Liver (tissue), 8 donors: ENCODE measurements at regions not wholly inside any gene's neighbourhood (a gene's known extent, or its start where the extent isn't known, plus 50 kb on each side); places are given as distances from the start of the nearest gene placed in this dataset.

Experiments
- DNase-seq: peaks from one replicate; pipeline ENCODE4 v3.0.0-alpha.2; 2017; ENCODE audit warnings: low spot score
- H3K27ac ChIP-seq, 2 donors: one replicate each; pipeline ENCODE4 v1.7.0; 2013; ENCODE audit warnings: inconsistent platforms in 2 of 2, low read length in 2 of 2, control low read depth in 1 of 2, low read depth in 1 of 2, mild to moderate bottlenecking in 1 of 2
- H3K27me3 ChIP-seq, 4 donors: one replicate each; pipeline versions ENCODE4 v1.6.1 to v1.7.0; 2013; ENCODE audit warnings: low read length in 3 of 4, inconsistent platforms in 1 of 4, mild to moderate bottlenecking in 1 of 4, moderate library complexity in 1 of 4; ENCODE audit not compliant: control insufficient read depth in 4 of 4, insufficient read depth in 4 of 4
- H3K36me3 ChIP-seq, 4 donors: one replicate each; pipeline versions ENCODE4 v1.6.1 to v1.7.0; 2013; ENCODE audit warnings: low read length in 3 of 4, mild to moderate bottlenecking in 3 of 4, low read depth in 1 of 4, moderate library complexity in 1 of 4; ENCODE audit not compliant: control insufficient read depth in 4 of 4, insufficient read depth in 3 of 4
- H3K4me1 ChIP-seq, 4 donors: one replicate each; pipeline versions ENCODE4 v1.6.1 to v1.7.0; 2013; ENCODE audit warnings: low read length in 3 of 4, mild to moderate bottlenecking in 3 of 4, moderate library complexity in 1 of 4; ENCODE audit not compliant: control insufficient read depth in 4 of 4, insufficient read depth in 4 of 4
- H3K4me3 ChIP-seq, 3 donors: one replicate each; pipeline versions ENCODE4 v1.6.1 to v1.7.0; 2013; ENCODE audit warnings: low read length in 3 of 3, control low read depth in 1 of 3, low read depth in 1 of 3, mild to moderate bottlenecking in 1 of 3
- H3K9ac ChIP-seq, 2 donors: one replicate each; pipeline ENCODE4 v1.7.0; 2013; ENCODE audit warnings: low read length in 2 of 2, mild to moderate bottlenecking in 2 of 2, moderate library complexity in 2 of 2, control low read depth in 1 of 2, low read depth in 1 of 2
- H3K9me3 ChIP-seq, 4 donors: one replicate each; pipeline versions ENCODE4 v1.6.1 to v1.7.0; 2013; ENCODE audit warnings: low read length in 3 of 4; ENCODE audit not compliant: control insufficient read depth in 4 of 4
- CTCF ChIP-seq: fragments of 150-350 bp; IDR thresholded peaks from 2 replicates; pipeline ENCODE4 v1.5.1; 2017; ENCODE audit warnings: improper control_type of control experiment, low read depth, low read length; ENCODE audit not compliant: missing input control
- EGR1 ChIP-seq, 2 donors: IDR thresholded peaks; 2 replicates each; pipeline ENCODE4 v1.6.1; 2016 to 2018; ENCODE audit warnings: antibody characterized with exemption in 2 of 2, low read depth in 2 of 2
- FOXA1 ChIP-seq: IDR thresholded peaks from 2 replicates; pipeline ENCODE4 v1.6.1; 2016; ENCODE audit warnings: antibody characterized with exemption
- FOXA2 ChIP-seq: IDR thresholded peaks from 2 replicates; pipeline ENCODE4 v1.6.1; 2016; ENCODE audit warnings: antibody characterized with exemption
- GABPA ChIP-seq, 2 donors: IDR thresholded peaks in 1 of 2; conservative IDR thresholded peaks in 1 of 2; 2 replicates each; pipeline ENCODE4 v1.6.1; 2016; ENCODE audit warnings: antibody characterized with exemption in 2 of 2, mild to moderate bottlenecking in 1 of 2, moderate library complexity in 1 of 2
- HNF4A ChIP-seq, 2 donors: conservative IDR thresholded peaks; 2 replicates each; pipeline ENCODE4 v1.6.1; 2016; ENCODE audit warnings: antibody characterized with exemption in 2 of 2, mild to moderate bottlenecking in 2 of 2
- HNF4G ChIP-seq: IDR thresholded peaks from 2 replicates; pipeline ENCODE4 v1.6.1; 2016; ENCODE audit warnings: antibody characterized with exemption
- JUND ChIP-seq, 2 donors: IDR thresholded peaks; 2 replicates each; pipeline ENCODE4 v1.6.1; 2016; ENCODE audit warnings: antibody characterized with exemption in 2 of 2
- NR2F2 ChIP-seq: IDR thresholded peaks from 2 replicates; pipeline ENCODE4 v1.6.1; 2016; ENCODE audit warnings: antibody characterized with exemption
- RAD21 ChIP-seq, 2 donors: IDR thresholded peaks; 2 replicates each; pipeline ENCODE4 v1.6.1; 2016; ENCODE audit warnings: antibody characterized with exemption in 2 of 2, mild to moderate bottlenecking in 2 of 2
- RXRA ChIP-seq, 2 donors: IDR thresholded peaks; 2 replicates each; pipeline ENCODE4 v1.6.1; 2017 to 2018; ENCODE audit warnings: antibody characterized with exemption in 2 of 2, mild to moderate bottlenecking in 1 of 2
- SP1 ChIP-seq: IDR thresholded peaks from 2 replicates; pipeline ENCODE4 v1.6.1; 2018; ENCODE audit warnings: antibody characterized with exemption, mild to moderate bottlenecking
- TAF1 ChIP-seq: conservative IDR thresholded peaks from 2 replicates; pipeline ENCODE4 v1.6.1; 2016; ENCODE audit warnings: antibody characterized with exemption, mild to moderate bottlenecking
- YY1 ChIP-seq: IDR thresholded peaks from 2 replicates; pipeline ENCODE4 v1.6.1; 2016; ENCODE audit warnings: antibody characterized with exemption, mild to moderate bottlenecking
- ZBTB33 ChIP-seq: IDR thresholded peaks from 2 replicates; pipeline ENCODE4 v1.6.1; 2016; ENCODE audit warnings: antibody characterized with exemption
- WGBS: extraction: QIAGEN DNeasy Blood & Tissue Kit; methylation state at CpG from one replicate; pipeline ENCODE4 v1.1.7; 2013; 5-methylcytosine and 5-hydroxymethylcytosine counted together
- TF ChIP-seq, protein P1 (sequence below): IDR thresholded peaks from 2 replicates; pipeline ENCODE4 v1.6.1; 2016; ENCODE audit warnings: antibody characterized with exemption, mild to moderate bottlenecking
- TF ChIP-seq, protein P2 (sequence below): IDR thresholded peaks from 2 replicates; pipeline ENCODE4 v1.6.1; 2016; ENCODE audit warnings: antibody characterized with exemption
- TF ChIP-seq, protein P3 (sequence below): IDR thresholded peaks from 2 replicates; pipeline ENCODE4 v1.6.1; 2016; ENCODE audit warnings: antibody characterized with exemption
- donor health status: healthy.
- donor health status: healthy.
- donor health status: healthy.
- donor health status: healthy.
- donor health status: healthy.

GRCh38 chr6:151721146-151721545, 86.3 kb upstream of the ESR1 start:
- Histone ChIP-seq H3K27ac (no peak overlapping the region), H3K4me3 (no peak overlapping the region), H3K36me3 (peaks cover 0 to 17% (median 7%) of the 10 kb centered on the region in 4 donors), H3K9me3 (no peaks in the 10 kb centered on the region), H3K27me3 (no peaks in the 10 kb centered on the region), H3K9ac (no peak overlapping the region), H3K4me1 (peaks cover 0 to 4% (median under 1%) of the 10 kb centered on the region in 4 donors)
- TF ChIP-seq ZBTB33 (no peak), HNF4A (conservative IDR thresholded peaks at IDR 0.05) (no peak), JUND (IDR thresholded peaks at IDR 0.05) (no peak), NR2F2 (no peak), FOXA2 (no peak), CTCF (no peak), RXRA (IDR thresholded peaks at IDR 0.05) (no peak), YY1 (no peak), RAD21 (IDR thresholded peaks at IDR 0.05) (no peak), SP1 (no peak), GABPA (IDR thresholded peaks at IDR 0.05 in 1 of 2, conservative IDR thresholded peaks at IDR 0.05 in 1 of 2) (no peak), EGR1 (IDR thresholded peaks at IDR 0.05; ENCODE audit: low read depth in 2 of 2) (no peak), FOXA1 (no peak), HNF4G (no peak), TAF1 (no peak)
- TF ChIP-seq, protein P1, sequence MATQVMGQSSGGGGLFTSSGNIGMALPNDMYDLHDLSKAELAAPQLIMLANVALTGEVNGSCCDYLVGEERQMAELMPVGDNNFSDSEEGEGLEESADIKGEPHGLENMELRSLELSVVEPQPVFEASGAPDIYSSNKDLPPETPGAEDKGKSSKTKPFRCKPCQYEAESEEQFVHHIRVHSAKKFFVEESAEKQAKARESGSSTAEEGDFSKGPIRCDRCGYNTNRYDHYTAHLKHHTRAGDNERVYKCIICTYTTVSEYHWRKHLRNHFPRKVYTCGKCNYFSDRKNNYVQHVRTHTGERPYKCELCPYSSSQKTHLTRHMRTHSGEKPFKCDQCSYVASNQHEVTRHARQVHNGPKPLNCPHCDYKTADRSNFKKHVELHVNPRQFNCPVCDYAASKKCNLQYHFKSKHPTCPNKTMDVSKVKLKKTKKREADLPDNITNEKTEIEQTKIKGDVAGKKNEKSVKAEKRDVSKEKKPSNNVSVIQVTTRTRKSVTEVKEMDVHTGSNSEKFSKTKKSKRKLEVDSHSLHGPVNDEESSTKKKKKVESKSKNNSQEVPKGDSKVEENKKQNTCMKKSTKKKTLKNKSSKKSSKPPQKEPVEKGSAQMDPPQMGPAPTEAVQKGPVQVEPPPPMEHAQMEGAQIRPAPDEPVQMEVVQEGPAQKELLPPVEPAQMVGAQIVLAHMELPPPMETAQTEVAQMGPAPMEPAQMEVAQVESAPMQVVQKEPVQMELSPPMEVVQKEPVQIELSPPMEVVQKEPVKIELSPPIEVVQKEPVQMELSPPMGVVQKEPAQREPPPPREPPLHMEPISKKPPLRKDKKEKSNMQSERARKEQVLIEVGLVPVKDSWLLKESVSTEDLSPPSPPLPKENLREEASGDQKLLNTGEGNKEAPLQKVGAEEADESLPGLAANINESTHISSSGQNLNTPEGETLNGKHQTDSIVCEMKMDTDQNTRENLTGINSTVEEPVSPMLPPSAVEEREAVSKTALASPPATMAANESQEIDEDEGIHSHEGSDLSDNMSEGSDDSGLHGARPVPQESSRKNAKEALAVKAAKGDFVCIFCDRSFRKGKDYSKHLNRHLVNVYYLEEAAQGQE: no peak
- TF ChIP-seq, protein P2, sequence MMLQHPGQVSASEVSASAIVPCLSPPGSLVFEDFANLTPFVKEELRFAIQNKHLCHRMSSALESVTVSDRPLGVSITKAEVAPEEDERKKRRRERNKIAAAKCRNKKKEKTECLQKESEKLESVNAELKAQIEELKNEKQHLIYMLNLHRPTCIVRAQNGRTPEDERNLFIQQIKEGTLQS: no peak
- TF ChIP-seq, protein P3, sequence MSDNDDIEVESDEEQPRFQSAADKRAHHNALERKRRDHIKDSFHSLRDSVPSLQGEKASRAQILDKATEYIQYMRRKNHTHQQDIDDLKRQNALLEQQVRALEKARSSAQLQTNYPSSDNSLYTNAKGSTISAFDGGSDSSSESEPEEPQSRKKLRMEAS: no peak
- DNase-seq: no peak
- 97% methylated on average over 3 of the region's 3 CpGs for WGBS
